KBM-7 (cell line): ENCODE measurements at regions not wholly inside any gene's neighbourhood (a gene's known extent, or its start where the extent isn't known, plus 50 kb on each side); places are given as distances from the start of the nearest gene placed in this dataset.

Experiments used
- DNase-seq: peaks from one replicate; pipeline ENCODE4 v3.0.0-alpha.2; 2015
- in situ Hi-C: fragments of 300-500 bp; cut with MboI; formaldehyde crosslinking; loops from 2 replicates; pipeline ENCODE4 v1.14.3; 2020; ENCODE audit warnings: low sequenced_read_pairs, low pct_unique_long_range_greater_than_20kb, mixed read lengths

DNA sequence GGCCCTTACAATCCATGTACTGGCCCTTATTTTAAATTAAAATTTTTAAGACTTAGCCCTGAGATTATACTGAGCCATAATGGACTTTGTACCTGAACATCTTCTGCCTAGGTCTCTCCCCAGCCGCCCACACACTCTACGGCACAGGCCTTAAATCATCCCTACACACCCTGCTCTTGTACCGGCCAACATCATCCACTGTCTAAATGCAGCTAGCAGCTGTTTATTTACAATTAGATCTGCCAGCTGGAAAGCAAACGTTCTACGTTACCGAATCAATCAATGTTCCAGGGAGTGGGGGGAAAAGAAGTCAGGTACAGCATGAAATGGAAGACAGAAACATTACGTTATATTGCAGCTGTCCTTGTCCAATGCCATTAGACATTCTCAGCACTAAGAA, 88.4 kb upstream of the GRAMD2B start:
- DNase-seq = no peak
- in situ Hi-C loops = loop anchor here (25.0 kb wide), 1 partner anchor 203 kb away; no protein-coding TSS in a partner anchor

GRCh38 chr5:126335886-126336285, 87.3 kb upstream of the GRAMD2B start:
- in situ Hi-C loops = loop anchor here (25.0 kb wide), 1 partner anchor 201 kb away; no protein-coding TSS in a partner anchor
- DNase-seq = no peak

- no peak for DNase-seq
- in situ Hi-C loops = loop anchor here (25.0 kb wide), 1 partner anchor 199 kb away; no protein-coding TSS in a partner anchor
Measured at GRCh38 chr5:126338635-126339034, 84.6 kb upstream of the GRAMD2B start.

- in situ Hi-C loops = loop anchor here (25.0 kb wide), 1 partner anchor 198 kb away; no protein-coding TSS in a partner anchor
- peak; percentile 57 for DNase-seq
Measured at GRCh38 chr5:126339215-126339805, 83.9 kb upstream of the GRAMD2B start.

GRCh38 chr5:126341906-126342630, 81.1 kb upstream of the GRAMD2B start:
- in situ Hi-C loops = loop anchor here (25.0 kb wide), 1 partner anchor 195 kb away; no protein-coding TSS in a partner anchor
- no peak for DNase-seq

DNA sequence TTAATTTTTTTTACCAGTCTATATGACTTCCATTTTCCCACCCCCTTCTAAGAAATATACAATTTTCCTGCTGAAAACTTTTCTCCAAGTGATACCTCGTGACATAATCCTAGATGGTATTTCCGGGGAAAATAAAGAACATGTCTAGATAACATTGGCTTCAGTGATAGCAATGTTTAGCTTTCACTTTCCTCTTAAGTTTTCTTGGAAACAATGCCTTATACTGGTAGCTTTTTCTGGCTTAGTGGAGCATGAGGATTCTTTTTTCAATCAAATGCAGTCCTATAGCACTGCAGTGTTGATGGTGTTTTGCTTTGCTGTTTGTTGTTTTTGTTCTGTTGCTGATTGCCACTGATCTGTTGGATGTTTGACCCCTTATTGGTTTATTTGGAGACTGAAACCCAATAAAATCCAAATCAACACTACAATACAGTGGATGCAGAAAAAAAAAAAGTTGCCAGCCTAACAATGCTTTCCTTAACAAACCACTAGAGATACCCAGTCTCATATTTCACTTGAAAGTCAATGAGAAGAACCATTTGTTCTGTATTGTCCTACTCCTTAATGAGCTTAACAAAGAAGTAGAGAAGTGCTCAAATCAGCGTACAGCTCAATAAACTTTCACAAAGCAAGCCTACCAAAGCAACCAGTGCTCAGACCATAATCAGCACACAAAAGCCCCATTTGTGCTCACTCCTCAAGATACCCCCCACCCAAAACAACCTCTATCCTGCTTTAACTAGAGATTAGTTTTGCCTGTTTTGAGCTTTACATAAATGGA, 74.2 kb upstream of the GRAMD2B start:
- in situ Hi-C loops = loop anchor here (25.0 kb wide), 1 partner anchor 188 kb away; no protein-coding TSS in a partner anchor

DNA sequence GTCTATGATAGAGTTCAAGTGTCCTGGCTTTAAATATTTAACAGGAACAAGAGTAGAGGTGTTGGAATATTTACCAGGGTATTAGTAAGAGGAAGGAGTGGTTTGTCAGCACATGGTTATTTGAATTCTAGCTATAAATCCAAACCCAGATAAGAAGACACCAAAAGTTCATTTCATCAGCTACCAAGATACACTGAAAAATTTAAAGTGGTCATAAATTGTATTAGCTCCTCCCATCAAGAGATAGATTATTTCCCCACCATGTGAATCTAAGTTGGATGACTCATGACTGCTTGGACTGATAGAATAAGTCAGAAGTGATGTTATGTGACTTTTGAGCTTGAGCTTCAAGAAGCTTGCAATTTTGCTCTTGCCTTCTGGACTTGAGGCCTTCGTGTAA, 72.1 kb upstream of the GRAMD2B start:
- in situ Hi-C loops = no loop called here
- DNase-seq = no peak

More for the DNA sequence above, 74.2 kb upstream of the GRAMD2B start:
- no peak for DNase-seq

- in situ Hi-C loops = no loop called here
- peak; percentile 30 for DNase-seq
Measured at GRCh38 chr5:126354012-126354857, 69.0 kb upstream of the GRAMD2B start.

DNA sequence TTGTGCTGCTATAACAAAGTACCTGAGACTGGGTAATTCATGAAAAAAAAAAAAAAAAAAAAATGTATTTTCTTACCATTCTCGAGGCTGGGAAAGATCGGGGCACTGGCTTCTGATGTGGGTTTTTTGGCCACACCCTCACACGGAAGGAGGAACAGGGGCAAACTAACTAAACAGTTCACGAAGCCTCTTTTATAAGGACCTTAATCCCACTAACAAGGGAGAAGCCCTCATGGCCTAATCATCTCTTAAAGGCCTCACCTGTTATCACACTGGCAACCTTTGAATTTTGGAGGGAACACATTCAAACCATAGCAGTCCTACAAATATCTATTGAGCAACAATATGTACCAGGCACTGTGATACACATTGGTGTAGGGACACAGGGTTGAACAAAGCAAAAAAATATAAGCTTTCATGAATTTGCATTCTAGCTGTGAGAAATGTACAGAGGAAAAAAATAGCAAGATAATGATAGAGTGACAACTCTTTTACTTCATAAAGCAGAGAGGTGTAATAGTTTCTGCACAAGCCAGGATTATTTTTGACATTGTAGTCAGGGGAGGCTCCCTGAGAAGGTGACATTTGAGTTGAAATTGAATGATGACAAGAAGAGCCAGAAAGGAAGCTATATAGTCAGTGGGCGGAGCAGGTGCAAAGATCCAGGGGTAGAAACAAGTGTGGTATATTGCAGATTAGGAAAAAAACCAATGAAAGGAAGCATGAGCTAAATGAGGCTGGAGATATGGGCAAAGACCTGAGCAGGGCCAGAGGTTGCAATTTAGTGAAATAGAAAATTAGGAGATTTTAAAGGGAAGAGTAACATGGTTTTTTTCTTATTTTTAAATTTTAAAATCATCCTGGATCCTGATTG, 68.1 kb upstream of the GRAMD2B start:
- no peak for DNase-seq
- in situ Hi-C loops = no loop called here

DNA sequence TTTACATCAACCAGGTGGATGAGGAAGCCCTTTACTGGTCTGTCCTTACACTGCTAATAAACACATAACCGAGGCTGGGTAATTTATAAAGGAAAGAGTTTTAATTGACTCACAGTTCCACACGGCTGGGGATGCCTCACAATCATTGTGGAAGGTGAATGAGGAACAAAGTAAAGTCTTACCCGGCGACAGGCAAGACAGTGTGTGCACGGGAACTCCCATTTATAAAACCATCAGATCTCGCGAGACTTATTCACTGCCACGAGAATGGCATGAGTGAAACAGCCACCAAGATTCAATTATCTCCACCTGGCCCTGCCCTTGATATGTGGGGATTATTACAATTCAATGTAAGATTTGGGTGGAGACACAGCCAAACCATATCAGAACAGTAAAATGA, 67.3 kb upstream of the GRAMD2B start:
- in situ Hi-C loops = no loop called here
- no peak for DNase-seq

DNA sequence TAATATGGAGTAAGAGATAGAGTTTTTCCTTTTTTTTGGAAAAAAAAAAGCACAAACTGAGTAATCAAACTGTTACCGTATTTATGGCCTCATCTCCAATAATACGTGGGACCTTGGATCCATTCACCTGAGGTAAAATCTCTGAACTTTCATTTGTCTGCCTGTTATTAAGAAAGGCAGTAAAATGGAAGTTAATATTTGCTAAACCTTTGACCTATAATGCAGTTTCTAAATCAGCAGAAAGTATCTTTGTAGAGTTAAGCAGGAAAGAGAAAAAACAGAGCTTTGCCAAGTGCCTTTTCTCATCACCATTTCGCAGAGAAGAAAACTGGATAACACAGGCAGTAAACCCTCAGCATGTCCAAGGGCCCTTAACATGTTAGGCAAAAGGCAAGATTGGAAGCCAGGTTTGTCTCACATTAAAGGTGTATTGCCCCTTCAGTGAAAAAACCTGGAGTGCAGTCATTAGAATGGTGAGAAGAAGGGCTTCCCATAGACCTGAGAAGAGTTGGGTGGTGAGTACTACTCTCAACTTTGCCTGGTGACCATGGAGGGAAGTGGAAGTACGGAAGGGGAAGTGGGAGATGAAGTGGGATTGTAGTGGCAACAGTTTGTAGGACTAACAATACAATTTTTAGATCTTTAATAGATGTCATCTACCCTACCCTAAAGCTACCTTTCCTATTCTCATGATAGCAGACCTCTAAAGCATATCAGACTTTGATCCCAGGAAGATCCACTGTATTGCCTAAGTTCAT, 65.4 kb upstream of the GRAMD2B start:
- in situ Hi-C loops = no loop called here
- DNase-seq = no peak

GRCh38 chr5:126358525-126358924, 64.7 kb upstream of the GRAMD2B start:
- in situ Hi-C loops = no loop called here
- no peak for DNase-seq

- in situ Hi-C loops = no loop called here
- no peak for DNase-seq
Measured at GRCh38 chr5:126359884-126360283, 63.3 kb upstream of the GRAMD2B start.

GRCh38 chr5:126360467-126360866, 62.7 kb upstream of the GRAMD2B start:
- in situ Hi-C loops = no loop called here
- DNase-seq = no peak

GRCh38 chr5:126363658-126364057, 59.6 kb upstream of the GRAMD2B start:
- in situ Hi-C loops = no loop called here
- no peak for DNase-seq

DNA sequence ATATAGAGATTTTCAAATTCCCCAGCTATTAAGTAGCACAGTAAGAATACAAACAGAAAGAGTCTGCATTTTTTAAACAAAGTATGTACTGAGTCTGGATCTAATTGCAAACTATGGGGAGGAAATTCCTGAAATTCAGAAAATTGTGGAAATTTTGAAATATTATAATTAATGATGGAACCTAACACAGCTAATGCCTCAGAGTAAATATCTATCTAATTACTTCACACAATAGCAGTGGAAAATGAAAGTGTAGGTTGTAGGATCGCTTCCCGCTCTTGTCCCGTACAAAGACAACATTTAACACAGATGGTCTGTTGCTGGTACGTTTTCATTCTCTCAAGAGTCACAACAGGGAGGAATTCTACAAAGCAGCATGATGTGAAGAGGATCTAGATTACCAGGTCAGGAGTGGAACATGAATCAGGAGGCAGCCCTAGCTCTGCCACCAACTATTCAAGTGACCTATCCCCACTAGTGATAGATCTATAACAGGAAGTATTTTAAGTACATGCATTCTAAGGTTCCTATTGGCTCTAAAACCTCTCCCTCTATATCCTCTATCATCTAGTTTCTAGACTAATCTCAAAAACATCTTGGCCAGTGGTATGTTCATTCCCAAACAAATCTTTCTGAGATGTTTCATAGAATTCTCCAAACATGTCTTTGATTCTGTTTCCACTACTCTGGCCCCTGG, 58.9 kb upstream of the GRAMD2B start:
- DNase-seq = no peak
- in situ Hi-C loops = no loop called here
